Liver (tissue), 8 donors: ENCODE measurements at regions not wholly inside any gene's neighbourhood (a gene's known extent, or its start where the extent isn't known, plus 50 kb on each side); places are given as distances from the start of the nearest gene placed in this dataset.

ENCODE experiments used
- DNase-seq: peaks from one replicate; pipeline ENCODE4 v3.0.0-alpha.2; 2017; ENCODE audit warnings: low spot score
- H3K27ac ChIP-seq, 2 donors: one replicate each; pipeline ENCODE4 v1.7.0; 2013; ENCODE audit warnings: inconsistent platforms in 2 of 2, low read length in 2 of 2, control low read depth in 1 of 2, low read depth in 1 of 2, mild to moderate bottlenecking in 1 of 2
- H3K27me3 ChIP-seq, 4 donors: one replicate each; pipeline versions ENCODE4 v1.6.1 to v1.7.0; 2013; ENCODE audit warnings: low read length in 3 of 4, inconsistent platforms in 1 of 4, mild to moderate bottlenecking in 1 of 4, moderate library complexity in 1 of 4; ENCODE audit not compliant: control insufficient read depth in 4 of 4, insufficient read depth in 4 of 4
- H3K36me3 ChIP-seq, 4 donors: one replicate each; pipeline versions ENCODE4 v1.6.1 to v1.7.0; 2013; ENCODE audit warnings: low read length in 3 of 4, mild to moderate bottlenecking in 3 of 4, low read depth in 1 of 4, moderate library complexity in 1 of 4; ENCODE audit not compliant: control insufficient read depth in 4 of 4, insufficient read depth in 3 of 4
- H3K4me1 ChIP-seq, 4 donors: one replicate each; pipeline versions ENCODE4 v1.6.1 to v1.7.0; 2013; ENCODE audit warnings: low read length in 3 of 4, mild to moderate bottlenecking in 3 of 4, moderate library complexity in 1 of 4; ENCODE audit not compliant: control insufficient read depth in 4 of 4, insufficient read depth in 4 of 4
- H3K4me3 ChIP-seq, 3 donors: one replicate each; pipeline versions ENCODE4 v1.6.1 to v1.7.0; 2013; ENCODE audit warnings: low read length in 3 of 3, control low read depth in 1 of 3, low read depth in 1 of 3, mild to moderate bottlenecking in 1 of 3
- H3K9ac ChIP-seq, 2 donors: one replicate each; pipeline ENCODE4 v1.7.0; 2013; ENCODE audit warnings: low read length in 2 of 2, mild to moderate bottlenecking in 2 of 2, moderate library complexity in 2 of 2, control low read depth in 1 of 2, low read depth in 1 of 2
- H3K9me3 ChIP-seq, 4 donors: one replicate each; pipeline versions ENCODE4 v1.6.1 to v1.7.0; 2013; ENCODE audit warnings: low read length in 3 of 4; ENCODE audit not compliant: control insufficient read depth in 4 of 4
- EGR1 ChIP-seq, 2 donors: IDR thresholded peaks; 2 replicates each; pipeline ENCODE4 v1.6.1; 2016 to 2018; ENCODE audit warnings: antibody characterized with exemption in 2 of 2, low read depth in 2 of 2
- FOXA1 ChIP-seq: IDR thresholded peaks from 2 replicates; pipeline ENCODE4 v1.6.1; 2016; ENCODE audit warnings: antibody characterized with exemption
- FOXA2 ChIP-seq: IDR thresholded peaks from 2 replicates; pipeline ENCODE4 v1.6.1; 2016; ENCODE audit warnings: antibody characterized with exemption
- GABPA ChIP-seq, 2 donors: IDR thresholded peaks in 1 of 2; conservative IDR thresholded peaks in 1 of 2; 2 replicates each; pipeline ENCODE4 v1.6.1; 2016; ENCODE audit warnings: antibody characterized with exemption in 2 of 2, mild to moderate bottlenecking in 1 of 2, moderate library complexity in 1 of 2
- HNF4A ChIP-seq, 2 donors: conservative IDR thresholded peaks; 2 replicates each; pipeline ENCODE4 v1.6.1; 2016; ENCODE audit warnings: antibody characterized with exemption in 2 of 2, mild to moderate bottlenecking in 2 of 2
- HNF4G ChIP-seq: IDR thresholded peaks from 2 replicates; pipeline ENCODE4 v1.6.1; 2016; ENCODE audit warnings: antibody characterized with exemption
- JUND ChIP-seq, 2 donors: IDR thresholded peaks; 2 replicates each; pipeline ENCODE4 v1.6.1; 2016; ENCODE audit warnings: antibody characterized with exemption in 2 of 2
- NR2F2 ChIP-seq: IDR thresholded peaks from 2 replicates; pipeline ENCODE4 v1.6.1; 2016; ENCODE audit warnings: antibody characterized with exemption
- RAD21 ChIP-seq, 2 donors: IDR thresholded peaks; 2 replicates each; pipeline ENCODE4 v1.6.1; 2016; ENCODE audit warnings: antibody characterized with exemption in 2 of 2, mild to moderate bottlenecking in 2 of 2
- RXRA ChIP-seq, 2 donors: IDR thresholded peaks; 2 replicates each; pipeline ENCODE4 v1.6.1; 2017 to 2018; ENCODE audit warnings: antibody characterized with exemption in 2 of 2, mild to moderate bottlenecking in 1 of 2
- SP1 ChIP-seq: IDR thresholded peaks from 2 replicates; pipeline ENCODE4 v1.6.1; 2018; ENCODE audit warnings: antibody characterized with exemption, mild to moderate bottlenecking
- TAF1 ChIP-seq: conservative IDR thresholded peaks from 2 replicates; pipeline ENCODE4 v1.6.1; 2016; ENCODE audit warnings: antibody characterized with exemption, mild to moderate bottlenecking
- YY1 ChIP-seq: IDR thresholded peaks from 2 replicates; pipeline ENCODE4 v1.6.1; 2016; ENCODE audit warnings: antibody characterized with exemption, mild to moderate bottlenecking
- WGBS: extraction: QIAGEN DNeasy Blood & Tissue Kit; methylation state at CpG from one replicate; pipeline ENCODE4 v1.1.7; 2013; 5-methylcytosine and 5-hydroxymethylcytosine counted together
- TF ChIP-seq, protein P1 (sequence below): IDR thresholded peaks from 2 replicates; pipeline ENCODE4 v1.6.1; 2016; ENCODE audit warnings: antibody characterized with exemption
- TF ChIP-seq, protein P2 (sequence below): IDR thresholded peaks from 2 replicates; pipeline ENCODE4 v1.6.1; 2016; ENCODE audit warnings: antibody characterized with exemption, mild to moderate bottlenecking
- TF ChIP-seq, protein P3 (sequence below): fragments of 150-350 bp; IDR thresholded peaks from 2 replicates; pipeline ENCODE4 v1.5.1; 2017; ENCODE audit warnings: improper control_type of control experiment, low read depth, low read length; ENCODE audit not compliant: missing input control
- donor health status: healthy.
- donor health status: healthy.
- donor health status: healthy.
- donor health status: healthy.
- donor health status: healthy.

DNA sequence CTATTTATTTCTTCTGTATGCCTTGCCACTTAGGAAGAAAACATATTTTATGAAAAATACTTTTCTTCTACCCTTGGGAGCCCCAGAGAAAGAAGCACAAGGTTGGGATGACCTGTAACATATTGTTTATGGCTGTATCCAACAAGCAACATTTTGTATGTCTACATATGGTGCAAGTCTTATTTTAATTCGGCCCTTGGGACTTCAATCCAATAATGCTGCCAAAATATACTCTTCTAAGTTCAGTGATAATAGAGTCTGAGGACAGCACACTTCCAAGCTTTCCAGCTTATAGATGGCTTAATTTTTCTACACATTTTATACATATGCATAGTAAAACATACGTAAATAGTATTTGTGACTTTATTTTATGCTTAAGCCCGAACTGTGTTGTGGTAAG, 318.5 kb upstream of the SEMA3A start (continued):
- TF ChIP-seq RAD21 (IDR thresholded peaks at IDR 0.05) (no peak), HNF4A (conservative IDR thresholded peaks at IDR 0.05) (no peak), RXRA (IDR thresholded peaks at IDR 0.05) (no peak), NR2F2 (no peak), FOXA1 (no peak), YY1 (no peak), GABPA (IDR thresholded peaks at IDR 0.05 in 1 of 2, conservative IDR thresholded peaks at IDR 0.05 in 1 of 2) (no peak), JUND (IDR thresholded peaks at IDR 0.05) (no peak), FOXA2 (no peak)
- TF ChIP-seq, protein P1, sequence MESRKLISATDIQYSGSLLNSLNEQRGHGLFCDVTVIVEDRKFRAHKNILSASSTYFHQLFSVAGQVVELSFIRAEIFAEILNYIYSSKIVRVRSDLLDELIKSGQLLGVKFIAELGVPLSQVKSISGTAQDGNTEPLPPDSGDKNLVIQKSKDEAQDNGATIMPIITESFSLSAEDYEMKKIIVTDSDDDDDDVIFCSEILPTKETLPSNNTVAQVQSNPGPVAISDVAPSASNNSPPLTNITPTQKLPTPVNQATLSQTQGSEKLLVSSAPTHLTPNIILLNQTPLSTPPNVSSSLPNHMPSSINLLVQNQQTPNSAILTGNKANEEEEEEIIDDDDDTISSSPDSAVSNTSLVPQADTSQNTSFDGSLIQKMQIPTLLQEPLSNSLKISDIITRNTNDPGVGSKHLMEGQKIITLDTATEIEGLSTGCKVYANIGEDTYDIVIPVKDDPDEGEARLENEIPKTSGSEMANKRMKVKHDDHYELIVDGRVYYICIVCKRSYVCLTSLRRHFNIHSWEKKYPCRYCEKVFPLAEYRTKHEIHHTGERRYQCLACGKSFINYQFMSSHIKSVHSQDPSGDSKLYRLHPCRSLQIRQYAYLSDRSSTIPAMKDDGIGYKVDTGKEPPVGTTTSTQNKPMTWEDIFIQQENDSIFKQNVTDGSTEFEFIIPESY, result no peak

DNA sequence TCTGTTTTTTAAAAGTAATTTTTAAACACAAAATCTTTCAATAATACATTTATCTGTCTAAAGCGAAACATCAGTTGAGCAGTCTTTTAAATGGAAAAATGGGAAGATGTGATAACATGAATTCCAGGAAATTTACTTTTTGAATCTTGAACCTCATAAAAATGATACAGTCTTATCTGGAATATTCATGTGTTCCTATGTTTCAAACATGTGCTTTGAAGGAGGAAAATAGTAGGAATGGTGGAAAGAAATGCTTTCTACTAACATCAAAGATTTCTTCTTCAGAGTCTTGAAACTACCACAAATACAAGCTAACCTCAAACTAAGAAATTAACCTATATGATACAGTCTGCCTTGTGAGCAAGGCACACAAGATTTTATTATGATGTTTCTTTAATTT, 317.5 kb upstream of the SEMA3A start:
- TF ChIP-seq RXRA (IDR thresholded peaks at IDR 0.05) (no peak), GABPA (IDR thresholded peaks at IDR 0.05 in 1 of 2, conservative IDR thresholded peaks at IDR 0.05 in 1 of 2) (no peak), NR2F2 (no peak), SP1 (no peak), HNF4G (no peak), JUND (IDR thresholded peaks at IDR 0.05) (no peak)
- TF ChIP-seq, protein P2, sequence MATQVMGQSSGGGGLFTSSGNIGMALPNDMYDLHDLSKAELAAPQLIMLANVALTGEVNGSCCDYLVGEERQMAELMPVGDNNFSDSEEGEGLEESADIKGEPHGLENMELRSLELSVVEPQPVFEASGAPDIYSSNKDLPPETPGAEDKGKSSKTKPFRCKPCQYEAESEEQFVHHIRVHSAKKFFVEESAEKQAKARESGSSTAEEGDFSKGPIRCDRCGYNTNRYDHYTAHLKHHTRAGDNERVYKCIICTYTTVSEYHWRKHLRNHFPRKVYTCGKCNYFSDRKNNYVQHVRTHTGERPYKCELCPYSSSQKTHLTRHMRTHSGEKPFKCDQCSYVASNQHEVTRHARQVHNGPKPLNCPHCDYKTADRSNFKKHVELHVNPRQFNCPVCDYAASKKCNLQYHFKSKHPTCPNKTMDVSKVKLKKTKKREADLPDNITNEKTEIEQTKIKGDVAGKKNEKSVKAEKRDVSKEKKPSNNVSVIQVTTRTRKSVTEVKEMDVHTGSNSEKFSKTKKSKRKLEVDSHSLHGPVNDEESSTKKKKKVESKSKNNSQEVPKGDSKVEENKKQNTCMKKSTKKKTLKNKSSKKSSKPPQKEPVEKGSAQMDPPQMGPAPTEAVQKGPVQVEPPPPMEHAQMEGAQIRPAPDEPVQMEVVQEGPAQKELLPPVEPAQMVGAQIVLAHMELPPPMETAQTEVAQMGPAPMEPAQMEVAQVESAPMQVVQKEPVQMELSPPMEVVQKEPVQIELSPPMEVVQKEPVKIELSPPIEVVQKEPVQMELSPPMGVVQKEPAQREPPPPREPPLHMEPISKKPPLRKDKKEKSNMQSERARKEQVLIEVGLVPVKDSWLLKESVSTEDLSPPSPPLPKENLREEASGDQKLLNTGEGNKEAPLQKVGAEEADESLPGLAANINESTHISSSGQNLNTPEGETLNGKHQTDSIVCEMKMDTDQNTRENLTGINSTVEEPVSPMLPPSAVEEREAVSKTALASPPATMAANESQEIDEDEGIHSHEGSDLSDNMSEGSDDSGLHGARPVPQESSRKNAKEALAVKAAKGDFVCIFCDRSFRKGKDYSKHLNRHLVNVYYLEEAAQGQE, result no peak
- Histone ChIP-seq H3K9ac (no peak overlapping the region), H3K4me1 (no peaks in the 10 kb centered on the region), H3K27me3 (no peaks in the 10 kb centered on the region), H3K4me3 (no peak overlapping the region), H3K36me3 (no peaks in the 10 kb centered on the region), H3K9me3 (no peaks in the 10 kb centered on the region), H3K27ac (no peak overlapping the region)
- 91% methylated on average over 1 of the region's 1 CpG for WGBS
- DNase-seq, result no peak

DNA sequence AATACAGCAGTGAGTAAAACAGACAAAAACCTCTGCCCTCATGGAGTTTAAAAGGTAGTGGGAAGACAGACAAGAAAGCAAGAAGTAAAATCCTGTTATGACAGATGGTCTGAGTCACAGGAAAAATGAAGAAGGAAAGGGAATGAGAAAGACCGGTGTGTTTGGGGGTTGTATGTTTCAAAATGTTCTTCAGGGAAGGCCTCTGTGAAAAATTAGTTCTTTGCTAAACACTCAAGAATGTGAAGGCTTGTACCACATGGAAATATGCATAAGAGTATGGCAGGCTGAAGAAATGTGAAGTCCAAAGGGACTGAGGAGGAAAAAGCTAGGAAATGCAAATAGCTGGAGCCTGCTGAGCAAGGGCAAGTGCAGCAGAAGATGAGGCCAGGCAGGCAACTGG, 315.9 kb upstream of the SEMA3A start:
- no peaks in the 10 kb centered on the region for H3K27me3 ChIP-seq
- H3K9ac ChIP-seq, result no peak overlapping the region
- H3K9me3 ChIP-seq, result no peaks in the 10 kb centered on the region
- H3K4me3 ChIP-seq, result no peak overlapping the region
- H3K27ac ChIP-seq, result no peak overlapping the region
- H3K36me3 ChIP-seq, result no peaks in the 10 kb centered on the region
- no peaks in the 10 kb centered on the region for H3K4me1 ChIP-seq
- 85% methylated on average over 1 of the region's 1 CpG for WGBS
- TF ChIP-seq HNF4G, result no peak
- TF ChIP-seq JUND (IDR thresholded peaks at IDR 0.05), result no peak
- no peak for TF ChIP-seq EGR1 (IDR thresholded peaks at IDR 0.05; ENCODE audit: low read depth in 2 of 2)
- TF ChIP-seq TAF1, result no peak
- no peak for TF ChIP-seq YY1
- TF ChIP-seq FOXA2, result no peak
- TF ChIP-seq, protein P3, sequence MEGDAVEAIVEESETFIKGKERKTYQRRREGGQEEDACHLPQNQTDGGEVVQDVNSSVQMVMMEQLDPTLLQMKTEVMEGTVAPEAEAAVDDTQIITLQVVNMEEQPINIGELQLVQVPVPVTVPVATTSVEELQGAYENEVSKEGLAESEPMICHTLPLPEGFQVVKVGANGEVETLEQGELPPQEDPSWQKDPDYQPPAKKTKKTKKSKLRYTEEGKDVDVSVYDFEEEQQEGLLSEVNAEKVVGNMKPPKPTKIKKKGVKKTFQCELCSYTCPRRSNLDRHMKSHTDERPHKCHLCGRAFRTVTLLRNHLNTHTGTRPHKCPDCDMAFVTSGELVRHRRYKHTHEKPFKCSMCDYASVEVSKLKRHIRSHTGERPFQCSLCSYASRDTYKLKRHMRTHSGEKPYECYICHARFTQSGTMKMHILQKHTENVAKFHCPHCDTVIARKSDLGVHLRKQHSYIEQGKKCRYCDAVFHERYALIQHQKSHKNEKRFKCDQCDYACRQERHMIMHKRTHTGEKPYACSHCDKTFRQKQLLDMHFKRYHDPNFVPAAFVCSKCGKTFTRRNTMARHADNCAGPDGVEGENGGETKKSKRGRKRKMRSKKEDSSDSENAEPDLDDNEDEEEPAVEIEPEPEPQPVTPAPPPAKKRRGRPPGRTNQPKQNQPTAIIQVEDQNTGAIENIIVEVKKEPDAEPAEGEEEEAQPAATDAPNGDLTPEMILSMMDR, result no peak
- TF ChIP-seq, protein P2, result no peak
- TF ChIP-seq RAD21 (IDR thresholded peaks at IDR 0.05), result no peak
- no peak for DNase-seq
